IMR-90 (cell line): ENCODE measurements at regions not wholly inside any gene's neighbourhood (a gene's known extent, or its start where the extent isn't known, plus 50 kb on each side); places are given as distances from the start of the nearest gene placed in this dataset.

Experiments used
- ATAC-seq: fragments of 200-7000 bp; cut with Tn5 transposase; 2 replicates; pipeline ENCODE4 v1.9.1; 2020; ENCODE audit warnings: low read depth, mild to moderate bottlenecking, moderate library complexity
- BruUV-seq: library from RNA; stranded (reverse); fragments of 400-500 nt; replicated peaks from 2 replicates; lab custom pipeline; 2021; lab: Mats Ljungman, UMichigan
- CTCF ChIA-PET: fragments of 300-600 bp; formaldehyde crosslinking; extraction: SDS; loops from one replicate; lab custom pipeline; 2021; ENCODE audit warnings: antibody characterized with exemption; lab: Yijun Ruan, JAX
- POLR2A ChIA-PET: fragments of 300-600 bp; sonication (Branson Sonifier 250); formaldehyde crosslinking; loops from one replicate; lab custom pipeline; 2022; ENCODE audit warnings: antibody characterized with exemption; ENCODE audit not compliant: unreplicated experiment; lab: Charles Lee
- DNase-seq: peaks from one replicate; pipeline ENCODE4 v3.0.0; 2013
- H2AFZ ChIP-seq: replicated peaks from 2 replicates; pipeline ENCODE3; 2013; ENCODE audit warnings: low read length, mild to moderate bottlenecking; ENCODE audit not compliant: poor library complexity
- H2AK5ac ChIP-seq: 2 replicates; pipeline ENCODE4 v1.6.1; 2013; ENCODE audit warnings: low read depth, low read length, inconsistent platforms
- H2AK9ac ChIP-seq: replicated peaks from 2 replicates; pipeline ENCODE3; 2013; ENCODE audit warnings: mild to moderate bottlenecking, low read depth, low read length, moderate library complexity; ENCODE audit not compliant: poor library complexity
- H2BK120ac ChIP-seq: 2 replicates; pipeline ENCODE4 v1.6.1; 2013; ENCODE audit warnings: low read depth, low read length, inconsistent platforms
- H2BK15ac ChIP-seq: 3 replicates; pipeline ENCODE4 v1.6.1; 2013; ENCODE audit warnings: low read depth, low read length, inconsistent platforms
- H2BK20ac ChIP-seq: 2 replicates; pipeline ENCODE4 v1.6.1; 2013; ENCODE audit warnings: low read depth, mild to moderate bottlenecking, inconsistent platforms, low read length, moderate library complexity
- H2BK5ac ChIP-seq: 2 replicates; pipeline ENCODE4 v1.6.1; 2013; ENCODE audit warnings: mild to moderate bottlenecking, low read depth, low read length, inconsistent platforms; ENCODE audit not compliant: poor library complexity, severe bottlenecking
- H3K14ac ChIP-seq: replicated peaks from 2 replicates; pipeline ENCODE4 v1.6.1; 2013; ENCODE audit warnings: low read depth, low read length, inconsistent platforms
- H3K18ac ChIP-seq: 2 replicates; pipeline ENCODE4 v1.6.1; 2013; ENCODE audit warnings: low read depth, low read length, control low read depth
- H3K23ac ChIP-seq: 2 replicates; pipeline ENCODE4 v1.6.1; 2013; ENCODE audit warnings: low read depth, low read length, inconsistent platforms
- H3K27ac ChIP-seq: 2 replicates; pipeline ENCODE4 v1.5.1; 2013; ENCODE audit warnings: mild to moderate bottlenecking, control low read depth, low read length; ENCODE audit not compliant: insufficient read depth
- H3K27me3 ChIP-seq: 2 replicates; pipeline ENCODE4 v1.6.1; 2013; ENCODE audit warnings: low read length; ENCODE audit not compliant: control insufficient read depth, insufficient read depth
- H3K36me3 ChIP-seq: 2 replicates; pipeline ENCODE4 v1.6.1; 2013; ENCODE audit warnings: low read length, mixed read lengths; ENCODE audit not compliant: control insufficient read depth, insufficient read depth
- H3K4ac ChIP-seq: 2 replicates; pipeline ENCODE4 v1.6.1; 2013; ENCODE audit warnings: low read depth, low read length, inconsistent platforms
- H3K4me1 ChIP-seq: 2 replicates; pipeline ENCODE4 v1.6.1; 2013; ENCODE audit warnings: low read length, mixed read lengths; ENCODE audit not compliant: control insufficient read depth, insufficient read depth
- H3K4me2 ChIP-seq: 2 replicates; pipeline ENCODE4 v1.6.1; 2013; ENCODE audit warnings: low read depth, mild to moderate bottlenecking, control low read depth, low read length, moderate library complexity
- H3K4me3 ChIP-seq: 2 replicates; pipeline ENCODE4 v1.5.1; 2013; ENCODE audit warnings: low read depth, mild to moderate bottlenecking, control low read depth, low read length, moderate library complexity; ENCODE audit not compliant: insufficient read depth
- H3K56ac ChIP-seq: 2 replicates; pipeline ENCODE4 v1.6.1; 2013; ENCODE audit warnings: low read length, inconsistent platforms; ENCODE audit not compliant: insufficient read depth; ENCODE audit errors: extremely low read depth
- H3K79me1 ChIP-seq, 2 experiments: 2 replicates each; pipeline ENCODE4 v1.6.1; 2013; ENCODE audit warnings: low read length in 2 of 2, inconsistent platforms in 1 of 2, low read depth in 1 of 2
- H3K9ac ChIP-seq: 2 replicates; pipeline ENCODE4 v1.6.1; 2013; ENCODE audit warnings: low read depth, low read length, control low read depth
- H3K9me1 ChIP-seq: 2 replicates; pipeline ENCODE4 v1.6.1; 2013; ENCODE audit warnings: low read length, inconsistent platforms; ENCODE audit not compliant: insufficient read depth
- H3K9me3 ChIP-seq: 2 replicates; pipeline ENCODE4 v1.6.1; 2013; ENCODE audit warnings: low read length; ENCODE audit not compliant: control insufficient read depth, insufficient read depth
- H4K20me1 ChIP-seq: 2 replicates; pipeline ENCODE4 v1.6.1; 2013; ENCODE audit warnings: low read length, inconsistent platforms; ENCODE audit not compliant: insufficient read depth
- H4K5ac ChIP-seq: 2 replicates; pipeline ENCODE4 v1.6.1; 2013; ENCODE audit warnings: mild to moderate bottlenecking, low read depth, low read length, control low read depth
- H4K8ac ChIP-seq, 2 experiments: 2 replicates each; pipeline ENCODE4 v1.6.1; 2013; ENCODE audit warnings: low read depth in 2 of 2, low read length in 2 of 2, control low read depth in 1 of 2, inconsistent platforms in 1 of 2
- H4K91ac ChIP-seq: 2 replicates; pipeline ENCODE4 v1.6.1; 2013; ENCODE audit warnings: low read depth, low read length, inconsistent platforms; ENCODE audit not compliant: insufficient read depth
- CEBPB ChIP-seq: IDR thresholded peaks from 2 replicates; pipeline ENCODE4 v1.6.1; 2012; ENCODE audit warnings: low read depth, low read length, improper control_type of control experiment
- POLR2A ChIP-seq: IDR thresholded peaks from 2 replicates; pipeline ENCODE4 v1.6.1; 2012; ENCODE audit warnings: mild to moderate bottlenecking, low read depth, low read length
- RAD21 ChIP-seq: IDR thresholded peaks from 2 replicates; pipeline ENCODE4 v1.6.1; 2012; ENCODE audit warnings: low read length, improper control_type of control experiment
- USF2 ChIP-seq: fragments of 150-350 bp; IDR thresholded peaks from 2 replicates; pipeline ENCODE4 v1.6.1; 2017; ENCODE audit warnings: mild to moderate bottlenecking, antibody characterized with exemption, low read length, low read depth
- WGBS, 2 experiments: methylation state at CpG; one replicate each; pipeline versions ENCODE4 v1.1.5 to v1.1.7; 2013; ENCODE audit warnings: missing lambda C conversion rate in 2 of 2; ENCODE audit not compliant: insufficient read length in 1 of 2; ENCODE audit errors: extremely low coverage in 2 of 2; 5-methylcytosine and 5-hydroxymethylcytosine counted together
- dilution Hi-C: fragments of 300-500 bp; cut with HindIII; formaldehyde crosslinking; loops from one replicate; pipeline ENCODE4 v1.14.3; 2018; ENCODE audit warnings: low sequenced_read_pairs; ENCODE audit not compliant: unreplicated experiment
- in situ Hi-C: fragments of 300-500 bp; cut with MboI; formaldehyde crosslinking; loops from 3 replicates; pipeline ENCODE4 v1.14.3; 2019; ENCODE audit warnings: low sequenced_read_pairs, inconsistent platforms, mixed read lengths
- intact Hi-C: fragments of 100-400 bp; cut with micrococcal nuclease; formaldehyde crosslinking; loops from 2 replicates; pipeline ENCODE4 v1.10.0; 2022

- ChIA-PET CTCF (interaction anchor here (0.7 kb wide), 1 partner anchor 34 kb away, joined by 3 read pairs; no protein-coding TSS in a partner anchor), POLR2A (no interaction called here)
- Histone ChIP-seq H3K79me1 (no peaks in the 10 kb centered on the region), H4K8ac (no peak overlapping the region), H3K4me2 (no peak overlapping the region), H3K23ac (no peak overlapping the region), H2BK20ac (no peak overlapping the region), H3K27me3 (no peaks in the 10 kb centered on the region), H3K27ac (no peak overlapping the region), H3K56ac (no peak overlapping the region), H3K36me3 (no peaks in the 10 kb centered on the region), H2AFZ (no peak overlapping the region), H3K9ac (no peak overlapping the region), H3K14ac (no peak overlapping the region), H4K91ac (no peak overlapping the region), H4K20me1 (no peaks in the 10 kb centered on the region), H3K18ac (no peak overlapping the region), H3K4me3 (no peak overlapping the region), H2BK15ac (no peak overlapping the region), H3K9me3 (no peaks in the 10 kb centered on the region), H3K4me1 (no peaks in the 10 kb centered on the region), H2BK5ac (no peak overlapping the region), H2AK5ac (no peak overlapping the region), H3K9me1 (no peaks in the 10 kb centered on the region), H3K4ac (no peak overlapping the region), H2AK9ac (no peak overlapping the region), H2BK120ac (no peak overlapping the region), H4K5ac (no peak overlapping the region)
- TF ChIP-seq USF2 (no peak), CEBPB (peak; percentile 45), RAD21 (no peak), POLR2A (no peak)
- DNase-seq (peak; percentile 60), ATAC-seq (no peak; the same call in 1 of the 2 replicates)
- in situ Hi-C loops (no loop called here), intact Hi-C loops (no loop called here), dilution Hi-C loops (no loop called here)
- no CpG with 5 or more reads among the region's 3 CpGs for WGBS, 2 experiments
- BruUV-seq = no TSS peak
Measured at GRCh38 chr16:76910931-76911330, 280.1 kb upstream of the MON1B start.
